ENCODE measurements at regions not wholly inside any gene's neighbourhood (a gene's known extent, or its start where the extent isn't known, plus 50 kb on each side); places are given as distances from the start of the nearest gene placed in this dataset.

GRCh38 chr11:88059326-88059725, 115.9 kb downstream of the RAB38 start:
- no peaks in the 10 kb centered on the region for H3K27me3 ChIP-seq (ENCODE audit: insufficient read depth, low read length)
- no peak overlapping the region for H3K18ac ChIP-seq (ENCODE audit: insufficient read length, low read depth, low read length)
- Mint-ChIP-seq H3K27me3 (ENCODE audit: low read depth) (no peaks in the 10 kb centered on the region), H3K36me3 (ENCODE audit: insufficient read depth in 1 of 3, low read depth in 3 of 3) (no peaks in the 10 kb centered on the region; a peak in 1 of 7 replicates), H3K27ac (no peak overlapping the region), H3K9me3 (no peaks in the 10 kb centered on the region), H3K4me3 (no peak overlapping the region), H3K4me1 (peaks cover 3 to 7% of the 10 kb centered on the region in 2 experiments; a peak in 3 of 4 replicates)
- no peak overlapping the region for H2AFZ ChIP-seq (ENCODE audit: low read length)
- no peak overlapping the region for H3K14ac ChIP-seq (ENCODE audit: insufficient read depth, low read length)
- TF ChIP-seq, protein P1, sequence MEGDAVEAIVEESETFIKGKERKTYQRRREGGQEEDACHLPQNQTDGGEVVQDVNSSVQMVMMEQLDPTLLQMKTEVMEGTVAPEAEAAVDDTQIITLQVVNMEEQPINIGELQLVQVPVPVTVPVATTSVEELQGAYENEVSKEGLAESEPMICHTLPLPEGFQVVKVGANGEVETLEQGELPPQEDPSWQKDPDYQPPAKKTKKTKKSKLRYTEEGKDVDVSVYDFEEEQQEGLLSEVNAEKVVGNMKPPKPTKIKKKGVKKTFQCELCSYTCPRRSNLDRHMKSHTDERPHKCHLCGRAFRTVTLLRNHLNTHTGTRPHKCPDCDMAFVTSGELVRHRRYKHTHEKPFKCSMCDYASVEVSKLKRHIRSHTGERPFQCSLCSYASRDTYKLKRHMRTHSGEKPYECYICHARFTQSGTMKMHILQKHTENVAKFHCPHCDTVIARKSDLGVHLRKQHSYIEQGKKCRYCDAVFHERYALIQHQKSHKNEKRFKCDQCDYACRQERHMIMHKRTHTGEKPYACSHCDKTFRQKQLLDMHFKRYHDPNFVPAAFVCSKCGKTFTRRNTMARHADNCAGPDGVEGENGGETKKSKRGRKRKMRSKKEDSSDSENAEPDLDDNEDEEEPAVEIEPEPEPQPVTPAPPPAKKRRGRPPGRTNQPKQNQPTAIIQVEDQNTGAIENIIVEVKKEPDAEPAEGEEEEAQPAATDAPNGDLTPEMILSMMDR (conservative IDR thresholded peaks at IDR 0.05) = no peak
- H3K27ac ChIP-seq (ENCODE audit: insufficient read length, low read depth, low read length) = no peak overlapping the region
- no peak overlapping the region for H2BK120ac ChIP-seq (ENCODE audit: low read depth, low read length, poor library complexity, severe bottlenecking)
- no peak overlapping the region for H2BK12ac ChIP-seq (ENCODE audit: insufficient read length, low read depth, low read length)
- no peak overlapping the region for H3K23ac ChIP-seq (ENCODE audit: insufficient read length, low read depth, low read length)
- no peak overlapping the region for H3K9ac ChIP-seq (ENCODE audit: extremely low read depth, insufficient read length, low read length)
- no peak overlapping the region for H2AK5ac ChIP-seq (ENCODE audit: insufficient read length, low read length)
- no peaks in the 10 kb centered on the region for H3K79me1 ChIP-seq (ENCODE audit: insufficient read depth, low read depth, low read length, poor library complexity, severe bottlenecking)
- no peak overlapping the region for H2BK5ac ChIP-seq (ENCODE audit: insufficient read length, low read length)
- H3K56ac ChIP-seq (ENCODE audit: insufficient read length, low read depth, low read length) = no peak overlapping the region
- no peak for DNase-seq
- no peaks in the 10 kb centered on the region for H3K4me1 ChIP-seq (ENCODE audit: insufficient read depth, low read length)
- no peak overlapping the region for H3K4ac ChIP-seq (ENCODE audit: low read depth, low read length)
- H2BK15ac ChIP-seq (ENCODE audit: low read depth, low read length) = no peak overlapping the region
- no peak overlapping the region for H4K5ac ChIP-seq (ENCODE audit: insufficient read length, low read depth, low read length)
- no peaks in the 10 kb centered on the region for H3K23me2 ChIP-seq (ENCODE audit: insufficient read length, low read depth, low read length, poor library complexity, severe bottlenecking)
- H3T11ph ChIP-seq (ENCODE audit: low read length) = no peak overlapping the region
- no peak overlapping the region for H3K4me2 ChIP-seq (ENCODE audit: insufficient read depth, insufficient read length, low read length)
- no peak overlapping the region for H2BK20ac ChIP-seq (ENCODE audit: low read depth, low read length, poor library complexity, severe bottlenecking)
- no peaks in the 10 kb centered on the region for H4K20me1 ChIP-seq (ENCODE audit: control insufficient read depth, insufficient read depth, insufficient read length)
- H4K91ac ChIP-seq (ENCODE audit: insufficient read length, low read depth, low read length) = no peak overlapping the region
- no peak overlapping the region for H4K8ac ChIP-seq (replicated peaks; ENCODE audit: insufficient read length, low read depth, low read length)
- no peaks in the 10 kb centered on the region for H3K9me3 ChIP-seq (ENCODE audit: control insufficient read depth, low read depth, low read length)
- H3K79me2 ChIP-seq (ENCODE audit: insufficient read depth, low read length) = no peaks in the 10 kb centered on the region

Data from H9 (cell line).